Thoracic aorta (tissue), 2 donors: ENCODE measurements at regions not wholly inside any gene's neighbourhood (a gene's known extent, or its start where the extent isn't known, plus 50 kb on each side); places are given as distances from the start of the nearest gene placed in this dataset.

ENCODE experiments used
- ATAC-seq: fragments of 150-250 bp; one replicate; pipeline ENCODE4 v1.8.0; 2017; ENCODE audit warnings: low read depth; ENCODE audit not compliant: insufficient number of reproducible peaks, low FRiP score
- DNase-seq: peaks from one replicate; pipeline ENCODE4 v3.0.0-alpha.2; 2020; ENCODE audit warnings: low spot score
- H3K27ac ChIP-seq, 2 donors: fragments of 200-600 bp; sonication (generic); 1 replicate in 1 of 2; 2 replicates in 1 of 2; pipeline ENCODE4 v1.5.1; 2016; ENCODE audit warnings: mild to moderate bottlenecking in 2 of 2, moderate library complexity in 2 of 2
- H3K27me3 ChIP-seq: fragments of 200-600 bp; sonication (generic); replicated peaks from 2 replicates; pipeline ENCODE4 v1.6.0; 2016; ENCODE audit warnings: mild to moderate bottlenecking; ENCODE audit not compliant: insufficient read depth
- H3K36me3 ChIP-seq: fragments of 200-600 bp; sonication (generic); one replicate; pipeline ENCODE4 v1.5.1; 2016
- H3K4me1 ChIP-seq, 2 donors: fragments of 200-600 bp; sonication (generic); 1 replicate in 1 of 2; 2 replicates in 1 of 2; pipeline versions ENCODE4 v1.5.1 to v1.6.0; 2016; ENCODE audit warnings: low read depth in 2 of 2, mild to moderate bottlenecking in 1 of 2; ENCODE audit not compliant: control insufficient read depth in 1 of 2
- H3K4me3 ChIP-seq: fragments of 200-600 bp; sonication (generic); 2 replicates; pipeline ENCODE4 v1.5.1; 2016; ENCODE audit warnings: mild to moderate bottlenecking
- H3K9me3 ChIP-seq: fragments of 200-600 bp; sonication (generic); 2 replicates; pipeline ENCODE4 v1.5.1; 2016
- CTCF ChIP-seq: fragments of 200-600 bp; sonication (generic); IDR thresholded peaks from one replicate; pipeline ENCODE4 v1.5.1; 2019; ENCODE audit warnings: antibody characterized with exemption

GRCh38 chr13:29923554-29924481 is 73.4 kb upstream of the UBL3 start:
- Histone ChIP-seq H3K36me3 (no peaks in the 10 kb centered on the region), H3K27me3 (no peaks in the 10 kb centered on the region), H3K4me3 (peak overlapping the region; percentile 17), H3K4me1 (peaks cover 27 to 40% of the 10 kb centered on the region in 2 donors), H3K9me3 (no peaks in the 10 kb centered on the region), H3K27ac (peak overlapping the region; percentile 89 to 94)
- peak; percentile 77 for ATAC-seq
- peak; percentile 89 for DNase-seq
- TF ChIP-seq CTCF, result peak; percentile 87

DNA sequence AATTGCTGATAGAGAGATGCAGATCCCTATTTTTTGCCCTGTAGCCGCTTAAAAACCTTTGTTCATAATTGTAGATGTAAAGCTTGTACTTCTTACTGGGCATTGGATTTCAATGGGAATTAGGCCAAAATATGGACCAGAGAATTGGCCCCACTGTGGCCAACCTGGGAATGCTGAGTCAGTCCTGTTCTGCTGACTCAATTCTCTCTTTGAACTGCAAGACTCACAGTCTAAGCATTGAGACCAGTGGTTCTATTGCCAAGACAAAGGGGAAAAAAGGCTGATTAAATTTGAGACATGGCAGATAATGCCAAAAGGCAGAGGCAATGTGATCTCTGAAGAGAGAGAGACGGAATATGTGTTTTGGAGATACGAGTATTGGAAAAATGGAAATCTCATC is 72.5 kb upstream of the UBL3 start:
- ATAC-seq, result no peak

DNA sequence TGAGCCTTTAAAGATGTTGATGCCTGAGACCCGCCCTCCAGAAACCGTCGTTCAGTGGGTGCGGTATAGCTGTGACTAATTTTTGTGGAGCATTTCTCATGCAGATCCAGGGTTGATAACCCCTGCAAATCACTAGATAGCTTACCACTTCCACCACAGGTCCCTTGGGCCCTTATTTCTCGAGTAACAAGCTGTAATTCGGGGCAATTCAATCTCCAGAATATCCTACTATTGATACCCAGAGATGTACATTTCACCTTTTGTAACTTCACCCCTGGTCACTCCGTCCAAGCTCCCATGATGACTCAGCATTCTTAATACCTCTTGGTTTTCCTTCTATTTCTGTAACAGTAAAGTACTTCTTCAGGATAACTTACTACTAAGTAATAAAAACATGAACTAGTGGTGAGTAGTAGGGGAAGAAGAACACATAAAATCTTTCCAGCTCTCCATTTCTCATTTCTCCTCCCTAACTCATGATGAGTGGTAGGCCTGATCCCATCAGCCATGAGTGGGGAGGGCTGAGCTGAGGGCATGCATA is 71.9 kb upstream of the UBL3 start:
- H3K4me1 ChIP-seq, result peaks cover 27 to 40% of the 10 kb centered on the region in 2 donors
- no peak for TF ChIP-seq CTCF
- no peak for ATAC-seq
- H3K4me3 ChIP-seq, result no peak overlapping the region
- no peaks in the 10 kb centered on the region for H3K27me3 ChIP-seq
- peak overlapping the region; percentile 89 to 94 for H3K27ac ChIP-seq
- no peaks in the 10 kb centered on the region for H3K36me3 ChIP-seq
- no peak for DNase-seq
- no peaks in the 10 kb centered on the region for H3K9me3 ChIP-seq

More for the DNA sequence above, 72.5 kb upstream of the UBL3 start:
- Histone ChIP-seq H3K27me3 (no peaks in the 10 kb centered on the region), H3K36me3 (no peaks in the 10 kb centered on the region), H3K27ac (peak overlapping the region; percentile 89 to 94), H3K4me3 (no peak overlapping the region), H3K4me1 (peaks cover 27 to 40% of the 10 kb centered on the region in 2 donors), H3K9me3 (no peaks in the 10 kb centered on the region)
- no peak for DNase-seq
- no peak for TF ChIP-seq CTCF

- no peak for TF ChIP-seq CTCF
- H3K9me3 ChIP-seq, result no peaks in the 10 kb centered on the region
- no peak overlapping the region for H3K4me3 ChIP-seq
- no peak overlapping the region for H3K27ac ChIP-seq
- no peak for DNase-seq
- H3K27me3 ChIP-seq, result no peaks in the 10 kb centered on the region
- peaks cover 27 to 40% of the 10 kb centered on the region in 2 donors for H3K4me1 ChIP-seq
- no peaks in the 10 kb centered on the region for H3K36me3 ChIP-seq
- ATAC-seq, result no peak
Observed at GRCh38 chr13:29921542-29921941, 71.1 kb upstream of the UBL3 start.

GRCh38 chr13:29920025-29920643 is 69.7 kb upstream of the UBL3 start:
- no peak overlapping the region for H3K4me3 ChIP-seq
- H3K9me3 ChIP-seq, result no peaks in the 10 kb centered on the region
- TF ChIP-seq CTCF, result no peak
- DNase-seq (no peak), ATAC-seq (no peak)
- no peak overlapping the region for H3K27ac ChIP-seq
- H3K27me3 ChIP-seq, result no peaks in the 10 kb centered on the region
- H3K36me3 ChIP-seq, result no peaks in the 10 kb centered on the region
- H3K4me1 ChIP-seq, result peaks cover 20 to 29% of the 10 kb centered on the region in 2 donors
